Small intestine (tissue), 7 donors: ENCODE measurements at regions not wholly inside any gene's neighbourhood (a gene's known extent, or its start where the extent isn't known, plus 50 kb on each side); places are given as distances from the start of the nearest gene placed in this dataset.
A peak's percentile ranks its signal among the peaks of the same experiment; 100 is the strongest.
"Not testable (repeated sequence)": the region's sequence is repeated elsewhere in the genome, so short reads cannot be mapped to it uniquely, and the experiment has no call there.

Experiments used
- DNase-seq, 2 donors: peaks; one replicate each; pipeline versions ENCODE4 v3.0.0 to v3.0.0-alpha.2; 2013
- FAIRE-seq: peaks from 2 replicates; lab custom pipeline; 2012; peaks lifted over from hg19 to GRCh38; lab: Jason Lieb, UNC
- H3K27ac ChIP-seq, 3 donors: one replicate each; pipeline ENCODE4 v1.5.1; 2013; ENCODE audit warnings: low read length in 2 of 3, mild to moderate bottlenecking in 2 of 3, control low read depth in 1 of 3, inconsistent platforms in 1 of 3, low read depth in 1 of 3, moderate library complexity in 1 of 3
- H3K27me3 ChIP-seq, 3 donors: one replicate each; pipeline ENCODE4 v1.6.1; 2013; ENCODE audit warnings: low read length in 3 of 3, inconsistent platforms in 1 of 3; ENCODE audit not compliant: control insufficient read depth in 3 of 3, insufficient read depth in 3 of 3
- H3K36me3 ChIP-seq, 3 donors: one replicate each; pipeline ENCODE4 v1.6.1; 2013; ENCODE audit warnings: low read length in 3 of 3, inconsistent platforms in 1 of 3, low read depth in 1 of 3, mild to moderate bottlenecking in 1 of 3, moderate library complexity in 1 of 3; ENCODE audit not compliant: control insufficient read depth in 3 of 3, insufficient read depth in 2 of 3
- H3K4me1 ChIP-seq, 3 donors: one replicate each; pipeline ENCODE4 v1.6.1; 2013; ENCODE audit warnings: low read length in 2 of 3, inconsistent platforms in 1 of 3, low read depth in 1 of 3, mild to moderate bottlenecking in 1 of 3, moderate library complexity in 1 of 3; ENCODE audit not compliant: control insufficient read depth in 3 of 3, insufficient read depth in 2 of 3
- H3K4me3 ChIP-seq, 3 donors: one replicate each; pipeline ENCODE4 v1.5.1; 2013; ENCODE audit warnings: low read length in 3 of 3, control low read depth in 1 of 3, inconsistent platforms in 1 of 3, low read depth in 1 of 3, mild to moderate bottlenecking in 1 of 3, moderate library complexity in 1 of 3
- H3K9me3 ChIP-seq, 2 donors: one replicate each; pipeline ENCODE4 v1.6.1; 2013; ENCODE audit warnings: low read depth in 1 of 2, low read length in 1 of 2; ENCODE audit not compliant: control insufficient read depth in 2 of 2, insufficient read depth in 1 of 2
- WGBS, 3 donors: extraction: QIAGEN DNeasy Blood & Tissue Kit; methylation state at CpG; one replicate each; pipeline ENCODE4 v1.1.7; 2013; 5-methylcytosine and 5-hydroxymethylcytosine counted together
- donor health status: healthy with polysubstance abuse.
- donor health status: control.
- donor health status: control.
- donor health status: Bipolar disorder and iron deficiency.
- donor health status: healthy.

GRCh38 chrX:44785652-44786051 is 58.2 kb upstream of the DUSP21 start:
- Histone ChIP-seq H3K27ac (no peak overlapping the region), H3K36me3 (no peaks in the 10 kb centered on the region), H3K4me3 (no peak overlapping the region), H3K9me3 (no peaks in the 10 kb centered on the region), H3K4me1 (no peaks in the 10 kb centered on the region), H3K27me3 (no peaks in the 10 kb centered on the region)
- DNase-seq (no peak), FAIRE-seq (no peak)
- WGBS, 3 donors, result 89% methylated on average over 5 of the region's 5 CpGs

GRCh38 chrX:44784241-44784640 is 59.6 kb upstream of the DUSP21 start:
- Histone ChIP-seq H3K27me3 (no peaks in the 10 kb centered on the region), H3K4me3 (no peak overlapping the region), H3K4me1 (no peaks in the 10 kb centered on the region), H3K9me3 (no peaks in the 10 kb centered on the region), H3K27ac (no peak overlapping the region), H3K36me3 (no peaks in the 10 kb centered on the region)
- 36 to 91% (median 62%) methylated on average over 2 of the region's 2 CpGs for WGBS, 3 donors
- FAIRE-seq (no peak), DNase-seq (no peak)

- Histone ChIP-seq H3K4me1 (no peaks in the 10 kb centered on the region), H3K27ac (no peak overlapping the region), H3K36me3 (no peaks in the 10 kb centered on the region), H3K4me3 (no peak overlapping the region), H3K27me3 (no peaks in the 10 kb centered on the region), H3K9me3 (no peaks in the 10 kb centered on the region)
- FAIRE-seq (no peak), DNase-seq (no peak)
- WGBS, 3 donors, result 76 to 93% (median 90%) methylated on average over 6 to 7 of the region's 7 CpGs
Observed at GRCh38 chrX:44778254-44778653, 65.6 kb upstream of the DUSP21 start.

GRCh38 chrX:44775726-44776125 is 68.1 kb upstream of the DUSP21 start:
- Histone ChIP-seq H3K36me3 (no peaks in the 10 kb centered on the region), H3K4me3 (no peak overlapping the region), H3K4me1 (no peaks in the 10 kb centered on the region), H3K9me3 (no peaks in the 10 kb centered on the region), H3K27ac (no peak overlapping the region), H3K27me3 (no peaks in the 10 kb centered on the region)
- 66 to 86% (median 74%) methylated on average over 5 to 6 of the region's 6 CpGs for WGBS, 3 donors
- no peak for FAIRE-seq
- DNase-seq, result no peak

GRCh38 chrX:44774066-44774465 is 69.8 kb upstream of the DUSP21 start:
- H3K4me3 ChIP-seq, FAIRE-seq, H3K27me3 ChIP-seq, H3K27ac ChIP-seq, DNase-seq, H3K4me1 ChIP-seq, H3K36me3 ChIP-seq, H3K9me3 ChIP-seq: not testable (repeated sequence)
- WGBS, 3 donors, result 60 to 82% (median 62%) methylated on average over 10 of the region's 10 CpGs

- DNase-seq (no peak), FAIRE-seq (peak; percentile 47)
- Histone ChIP-seq H3K9me3 (no peaks in the 10 kb centered on the region), H3K27me3 (no peaks in the 10 kb centered on the region), H3K4me1 (no peaks in the 10 kb centered on the region), H3K4me3 (no peak overlapping the region), H3K36me3 (no peaks in the 10 kb centered on the region), H3K27ac (no peak overlapping the region)
- 41 to 56% (median 42%) methylated on average over 2 of the region's 2 CpGs for WGBS, 3 donors
Observed at GRCh38 chrX:44770121-44770520, 73.7 kb upstream of the DUSP21 start.

- no peak overlapping the region for H3K27ac ChIP-seq
- H3K4me1 ChIP-seq, result no peaks in the 10 kb centered on the region
- WGBS, 3 donors, result 78 to 91% (median 91%) methylated on average over 5 of the region's 5 CpGs
- H3K4me3 ChIP-seq, result no peak overlapping the region
- no peak for DNase-seq
- H3K9me3 ChIP-seq, result no peaks in the 10 kb centered on the region
- no peaks in the 10 kb centered on the region for H3K27me3 ChIP-seq
- FAIRE-seq, result no peak
- H3K36me3 ChIP-seq, result no peaks in the 10 kb centered on the region
Observed at GRCh38 chrX:44767308-44767707, 76.5 kb upstream of the DUSP21 start.

GRCh38 chrX:44765556-44765955 is 78.3 kb upstream of the DUSP21 start:
- no peak for FAIRE-seq

GRCh38 chrX:44747969-44748368 is 95.9 kb upstream of the DUSP21 start:
- Histone ChIP-seq H3K36me3 (no peaks in the 10 kb centered on the region), H3K4me3 (no peak overlapping the region), H3K4me1 (peaks cover 0 to 3% (median 0%) of the 10 kb centered on the region in 3 donors), H3K27ac (no peak overlapping the region), H3K9me3 (no peaks in the 10 kb centered on the region), H3K27me3 (no peaks in the 10 kb centered on the region)
- no peak for DNase-seq
- no peak for FAIRE-seq
- 16 to 20% (median 17%) methylated on average over 2 of the region's 2 CpGs for WGBS, 3 donors

More at GRCh38 chrX:44765556-44765955, 78.3 kb upstream of the DUSP21 start:
- Histone ChIP-seq H3K27ac (no peak overlapping the region), H3K9me3 (no peaks in the 10 kb centered on the region), H3K27me3 (no peaks in the 10 kb centered on the region), H3K36me3 (no peaks in the 10 kb centered on the region), H3K4me3 (no peak overlapping the region), H3K4me1 (no peaks in the 10 kb centered on the region)
- 58 to 89% (median 71%) methylated on average over 2 of the region's 2 CpGs for WGBS, 3 donors
- DNase-seq, result no peak
